ENCODE measurements at regions not wholly inside any gene's neighbourhood (a gene's known extent, or its start where the extent isn't known, plus 50 kb on each side); places are given as distances from the start of the nearest gene placed in this dataset.
"Not testable (repeated sequence)": the region's sequence is repeated elsewhere in the genome, so short reads cannot be mapped to it uniquely, and the experiment has no call there.

GRCh38 chr12:102321305-102322082 lies 123.9 kb upstream of the PMCH start:
- H3K4me3 Mint-ChIP-seq (ENCODE audit: unreplicated experiment), result no peak overlapping the region
- H3K27me3 Mint-ChIP-seq (ENCODE audit: unreplicated experiment), result no peaks in the 10 kb centered on the region
- DNase-seq, result no peak
- no peaks in the 10 kb centered on the region for H3K9me3 Mint-ChIP-seq (ENCODE audit: unreplicated experiment)
- no peaks in the 10 kb centered on the region for H3K36me3 Mint-ChIP-seq (ENCODE audit: unreplicated experiment)
- TF ChIP-seq CTCF (IDR thresholded peaks at IDR 0.05; ENCODE audit: partially characterized antibody, unreplicated experiment), result no peak
- no peaks in the 10 kb centered on the region for H3K4me1 Mint-ChIP-seq (ENCODE audit: low read depth, unreplicated experiment)
- H3K27ac Mint-ChIP-seq (ENCODE audit: unreplicated experiment), result no peak overlapping the region

- Mint-ChIP-seq H3K36me3 (ENCODE audit: unreplicated experiment) (no peaks in the 10 kb centered on the region), H3K4me3 (ENCODE audit: unreplicated experiment) (no peak overlapping the region), H3K4me1 (ENCODE audit: low read depth, unreplicated experiment) (no peaks in the 10 kb centered on the region), H3K9me3 (ENCODE audit: unreplicated experiment) (no peaks in the 10 kb centered on the region), H3K27ac (ENCODE audit: unreplicated experiment) (no peak overlapping the region), H3K27me3 (ENCODE audit: unreplicated experiment) (no peaks in the 10 kb centered on the region)
- no peak for TF ChIP-seq CTCF (IDR thresholded peaks at IDR 0.05; ENCODE audit: partially characterized antibody, unreplicated experiment)
- DNase-seq, result no peak
These were observed 119.5 kb upstream of the PMCH start for GRCh38 chr12:102317155-102317554.

- Mint-ChIP-seq H3K4me3 (ENCODE audit: unreplicated experiment) (no peak overlapping the region), H3K27ac (ENCODE audit: unreplicated experiment) (no peak overlapping the region), H3K9me3 (ENCODE audit: unreplicated experiment) (peaks cover 2% of the 10 kb centered on the region), H3K27me3 (ENCODE audit: unreplicated experiment) (no peaks in the 10 kb centered on the region), H3K36me3 (ENCODE audit: unreplicated experiment) (no peaks in the 10 kb centered on the region), H3K4me1 (ENCODE audit: low read depth, unreplicated experiment) (no peaks in the 10 kb centered on the region)
- TF ChIP-seq CTCF (IDR thresholded peaks at IDR 0.05; ENCODE audit: partially characterized antibody, unreplicated experiment), result no peak
- DNase-seq, result no peak
These were observed 119.1 kb upstream of the PMCH start for GRCh38 chr12:102316723-102317122.

- H3K36me3 Mint-ChIP-seq (ENCODE audit: unreplicated experiment), result no peaks in the 10 kb centered on the region
- no peak for DNase-seq
- H3K27me3 Mint-ChIP-seq (ENCODE audit: unreplicated experiment), result no peaks in the 10 kb centered on the region
- H3K9me3 Mint-ChIP-seq (ENCODE audit: unreplicated experiment), result peaks cover 2% of the 10 kb centered on the region
- no peak overlapping the region for H3K4me3 Mint-ChIP-seq (ENCODE audit: unreplicated experiment)
- no peaks in the 10 kb centered on the region for H3K4me1 Mint-ChIP-seq (ENCODE audit: low read depth, unreplicated experiment)
- no peak overlapping the region for H3K27ac Mint-ChIP-seq (ENCODE audit: unreplicated experiment)
- no peak for TF ChIP-seq CTCF (IDR thresholded peaks at IDR 0.05; ENCODE audit: partially characterized antibody, unreplicated experiment)
These were observed 117.2 kb upstream of the PMCH start for GRCh38 chr12:102314821-102315220.

- not testable (repeated sequence) for H3K4me3 Mint-ChIP-seq (ENCODE audit: unreplicated experiment); H3K4me1 Mint-ChIP-seq (ENCODE audit: low read depth, unreplicated experiment); H3K9me3 Mint-ChIP-seq (ENCODE audit: unreplicated experiment); H3K27me3 Mint-ChIP-seq (ENCODE audit: unreplicated experiment); H3K27ac Mint-ChIP-seq (ENCODE audit: unreplicated experiment); DNase-seq; H3K36me3 Mint-ChIP-seq (ENCODE audit: unreplicated experiment)
These were observed 115.7 kb upstream of the PMCH start for GRCh38 chr12:102313116-102313971.

Measured in glutamatergic neuron (in vitro differentiated cells).